Endodermal cell (in vitro differentiated cells): ENCODE measurements at regions not wholly inside any gene's neighbourhood (a gene's known extent, or its start where the extent isn't known, plus 50 kb on each side); places are given as distances from the start of the nearest gene placed in this dataset.

ENCODE experiments used
- DNase-seq: peaks from one replicate; pipeline ENCODE4 v3.0.0-alpha.2; 2017
- H3K27ac ChIP-seq: 2 replicates; pipeline ENCODE4 v1.5.1; 2013; ENCODE audit warnings: mild to moderate bottlenecking, low read depth, low read length, moderate library complexity
- H3K27me3 ChIP-seq: 2 replicates; pipeline ENCODE4 v1.6.1; 2013; ENCODE audit warnings: mild to moderate bottlenecking, low read length, moderate library complexity; ENCODE audit not compliant: insufficient read depth, control insufficient read depth, poor library complexity, severe bottlenecking
- H3K36me3 ChIP-seq: 2 replicates; pipeline ENCODE4 v1.7.0; 2013; ENCODE audit warnings: mild to moderate bottlenecking, low read length, moderate library complexity; ENCODE audit not compliant: control insufficient read depth, insufficient read depth
- H3K4me1 ChIP-seq: one replicate; pipeline ENCODE4 v1.7.0; 2013; ENCODE audit warnings: low read length; ENCODE audit not compliant: control insufficient read depth, insufficient read depth
- H3K4me3 ChIP-seq: 2 replicates; pipeline ENCODE4 v1.5.1; 2013; ENCODE audit warnings: mild to moderate bottlenecking, low read length, moderate library complexity
- H3K9ac ChIP-seq: 2 replicates; pipeline ENCODE4 v1.6.1; 2013; ENCODE audit warnings: mild to moderate bottlenecking, low read length, moderate library complexity; ENCODE audit not compliant: poor library complexity, severe bottlenecking; ENCODE audit errors: extremely low read depth
- H3K9me3 ChIP-seq: 2 replicates; pipeline ENCODE4 v1.6.1; 2013; ENCODE audit warnings: mild to moderate bottlenecking, low read length, moderate library complexity; ENCODE audit not compliant: control insufficient read depth
- H3K27ac Mint-ChIP-seq: 2 replicates; pipeline ENCODE4 v1.8.0; 2020; ENCODE audit warnings: mixed read lengths
- H3K27me3 Mint-ChIP-seq: 2 replicates; pipeline ENCODE4 v1.8.0; 2021; ENCODE audit warnings: mild to moderate bottlenecking, mixed read lengths; ENCODE audit not compliant: insufficient read depth
- H3K36me3 Mint-ChIP-seq: 2 replicates; pipeline ENCODE4 v1.8.0; 2020; ENCODE audit warnings: low read depth, mixed read lengths
- H3K4me1 Mint-ChIP-seq: 2 replicates; pipeline ENCODE4 v1.8.0; 2020; ENCODE audit warnings: mixed read lengths
- H3K4me3 Mint-ChIP-seq: 2 replicates; pipeline ENCODE4 v1.8.0; 2020; ENCODE audit warnings: mild to moderate bottlenecking, moderate library complexity, mixed read lengths
- H3K9me3 Mint-ChIP-seq: 2 replicates; pipeline ENCODE4 v1.8.0; 2020; ENCODE audit warnings: mild to moderate bottlenecking, mixed read lengths
- CTCF ChIP-seq: fragments of 200-600 bp; sonication (generic); conservative IDR thresholded peaks from 2 replicates; pipeline ENCODE4 v1.5.0; 2021; ENCODE audit warnings: antibody characterized with exemption, mild to moderate bottlenecking
- WGBS, 2 experiments: methylation state at CpG; one replicate each; pipeline versions ENCODE4 v1.1.5 to v1.1.7; 2013; ENCODE audit warnings: missing lambda C conversion rate in 2 of 2, mixed read lengths in 1 of 2; ENCODE audit not compliant: insufficient coverage in 1 of 2, insufficient read length in 1 of 2; 5-methylcytosine and 5-hydroxymethylcytosine counted together

GRCh38 chr12:74381958-74382357, 155.7 kb upstream of the ATXN7L3B start:
- 93 to 95% methylated on average over 2 of the region's 2 CpGs for WGBS, 2 experiments
- H3K4me1 Mint-ChIP-seq: no peaks in the 10 kb centered on the region
- TF ChIP-seq CTCF: no peak
- H3K27ac Mint-ChIP-seq: no peak overlapping the region
- Histone ChIP-seq H3K9ac (no peak overlapping the region), H3K4me1 (no peaks in the 10 kb centered on the region), H3K4me3 (no peak overlapping the region), H3K36me3 (no peaks in the 10 kb centered on the region), H3K9me3 (no peaks in the 10 kb centered on the region), H3K27me3 (no peaks in the 10 kb centered on the region), H3K27ac (no peak overlapping the region)
- H3K4me3 Mint-ChIP-seq: no peak overlapping the region
- DNase-seq: no peak
- H3K36me3 Mint-ChIP-seq: no peaks in the 10 kb centered on the region
- peaks cover 7% of the 10 kb centered on the region for H3K9me3 Mint-ChIP-seq
- no peaks in the 10 kb centered on the region for H3K27me3 Mint-ChIP-seq

- H3K9ac ChIP-seq: no peak overlapping the region
- no peaks in the 10 kb centered on the region for H3K4me1 ChIP-seq
- peaks cover 2% of the 10 kb centered on the region for H3K4me1 Mint-ChIP-seq
- peaks cover 3% of the 10 kb centered on the region for H3K36me3 Mint-ChIP-seq
- no peak for TF ChIP-seq CTCF
- no peak overlapping the region for H3K4me3 ChIP-seq
- peaks cover 15% of the 10 kb centered on the region for H3K9me3 Mint-ChIP-seq
- no peak overlapping the region for H3K27ac ChIP-seq
- no peak for DNase-seq
- H3K36me3 ChIP-seq: no peaks in the 10 kb centered on the region
- no peaks in the 10 kb centered on the region for H3K27me3 Mint-ChIP-seq
- no peak overlapping the region for H3K27ac Mint-ChIP-seq
- no peak overlapping the region for H3K4me3 Mint-ChIP-seq
- H3K9me3 ChIP-seq: no peaks in the 10 kb centered on the region
- no peaks in the 10 kb centered on the region for H3K27me3 ChIP-seq
These were observed 154.7 kb upstream of the ATXN7L3B start for GRCh38 chr12:74382983-74383382.

GRCh38 chr12:74391283-74391682, 146.4 kb upstream of the ATXN7L3B start:
- H3K27me3 Mint-ChIP-seq: no peaks in the 10 kb centered on the region
- Histone ChIP-seq H3K27ac (no peak overlapping the region), H3K36me3 (no peaks in the 10 kb centered on the region), H3K27me3 (no peaks in the 10 kb centered on the region), H3K4me3 (no peak overlapping the region), H3K4me1 (no peaks in the 10 kb centered on the region), H3K9ac (no peak overlapping the region), H3K9me3 (peaks cover 13% of the 10 kb centered on the region)
- WGBS, 2 experiments: 91 to 93% methylated on average over 6 to 7 of the region's 7 CpGs
- H3K4me3 Mint-ChIP-seq: no peak overlapping the region
- TF ChIP-seq CTCF: no peak
- H3K9me3 Mint-ChIP-seq: peaks cover 35% of the 10 kb centered on the region
- DNase-seq: no peak
- H3K4me1 Mint-ChIP-seq: peaks cover 6% of the 10 kb centered on the region
- peaks cover 13% of the 10 kb centered on the region for H3K36me3 Mint-ChIP-seq
- no peak overlapping the region for H3K27ac Mint-ChIP-seq
